Endodermal cell (in vitro differentiated cells): ENCODE measurements at regions not wholly inside any gene's neighbourhood (a gene's known extent, or its start where the extent isn't known, plus 50 kb on each side); places are given as distances from the start of the nearest gene placed in this dataset.

Experiments used
- DNase-seq: peaks from one replicate; pipeline ENCODE4 v3.0.0-alpha.2; 2017
- H3K27ac ChIP-seq: 2 replicates; pipeline ENCODE4 v1.5.1; 2013; ENCODE audit warnings: mild to moderate bottlenecking, low read depth, low read length, moderate library complexity
- H3K27me3 ChIP-seq: 2 replicates; pipeline ENCODE4 v1.6.1; 2013; ENCODE audit warnings: mild to moderate bottlenecking, low read length, moderate library complexity; ENCODE audit not compliant: insufficient read depth, control insufficient read depth, poor library complexity, severe bottlenecking
- H3K36me3 ChIP-seq: 2 replicates; pipeline ENCODE4 v1.7.0; 2013; ENCODE audit warnings: mild to moderate bottlenecking, low read length, moderate library complexity; ENCODE audit not compliant: control insufficient read depth, insufficient read depth
- H3K4me1 ChIP-seq: one replicate; pipeline ENCODE4 v1.7.0; 2013; ENCODE audit warnings: low read length; ENCODE audit not compliant: control insufficient read depth, insufficient read depth
- H3K4me3 ChIP-seq: 2 replicates; pipeline ENCODE4 v1.5.1; 2013; ENCODE audit warnings: mild to moderate bottlenecking, low read length, moderate library complexity
- H3K9ac ChIP-seq: 2 replicates; pipeline ENCODE4 v1.6.1; 2013; ENCODE audit warnings: mild to moderate bottlenecking, low read length, moderate library complexity; ENCODE audit not compliant: poor library complexity, severe bottlenecking; ENCODE audit errors: extremely low read depth
- H3K9me3 ChIP-seq: 2 replicates; pipeline ENCODE4 v1.6.1; 2013; ENCODE audit warnings: mild to moderate bottlenecking, low read length, moderate library complexity; ENCODE audit not compliant: control insufficient read depth
- H3K27ac Mint-ChIP-seq: 2 replicates; pipeline ENCODE4 v1.8.0; 2020; ENCODE audit warnings: mixed read lengths
- H3K27me3 Mint-ChIP-seq: 2 replicates; pipeline ENCODE4 v1.8.0; 2021; ENCODE audit warnings: mild to moderate bottlenecking, mixed read lengths; ENCODE audit not compliant: insufficient read depth
- H3K36me3 Mint-ChIP-seq: 2 replicates; pipeline ENCODE4 v1.8.0; 2020; ENCODE audit warnings: low read depth, mixed read lengths
- H3K4me1 Mint-ChIP-seq: 2 replicates; pipeline ENCODE4 v1.8.0; 2020; ENCODE audit warnings: mixed read lengths
- H3K4me3 Mint-ChIP-seq: 2 replicates; pipeline ENCODE4 v1.8.0; 2020; ENCODE audit warnings: mild to moderate bottlenecking, moderate library complexity, mixed read lengths
- H3K9me3 Mint-ChIP-seq: 2 replicates; pipeline ENCODE4 v1.8.0; 2020; ENCODE audit warnings: mild to moderate bottlenecking, mixed read lengths
- WGBS, 2 experiments: methylation state at CpG; one replicate each; pipeline versions ENCODE4 v1.1.5 to v1.1.7; 2013; ENCODE audit warnings: missing lambda C conversion rate in 2 of 2, mixed read lengths in 1 of 2; ENCODE audit not compliant: insufficient coverage in 1 of 2, insufficient read length in 1 of 2; 5-methylcytosine and 5-hydroxymethylcytosine counted together
- TF ChIP-seq, protein P1 (sequence below): fragments of 200-600 bp; sonication (generic); conservative IDR thresholded peaks from 2 replicates; pipeline ENCODE4 v1.5.0; 2021; ENCODE audit warnings: antibody characterized with exemption, mild to moderate bottlenecking

DNA sequence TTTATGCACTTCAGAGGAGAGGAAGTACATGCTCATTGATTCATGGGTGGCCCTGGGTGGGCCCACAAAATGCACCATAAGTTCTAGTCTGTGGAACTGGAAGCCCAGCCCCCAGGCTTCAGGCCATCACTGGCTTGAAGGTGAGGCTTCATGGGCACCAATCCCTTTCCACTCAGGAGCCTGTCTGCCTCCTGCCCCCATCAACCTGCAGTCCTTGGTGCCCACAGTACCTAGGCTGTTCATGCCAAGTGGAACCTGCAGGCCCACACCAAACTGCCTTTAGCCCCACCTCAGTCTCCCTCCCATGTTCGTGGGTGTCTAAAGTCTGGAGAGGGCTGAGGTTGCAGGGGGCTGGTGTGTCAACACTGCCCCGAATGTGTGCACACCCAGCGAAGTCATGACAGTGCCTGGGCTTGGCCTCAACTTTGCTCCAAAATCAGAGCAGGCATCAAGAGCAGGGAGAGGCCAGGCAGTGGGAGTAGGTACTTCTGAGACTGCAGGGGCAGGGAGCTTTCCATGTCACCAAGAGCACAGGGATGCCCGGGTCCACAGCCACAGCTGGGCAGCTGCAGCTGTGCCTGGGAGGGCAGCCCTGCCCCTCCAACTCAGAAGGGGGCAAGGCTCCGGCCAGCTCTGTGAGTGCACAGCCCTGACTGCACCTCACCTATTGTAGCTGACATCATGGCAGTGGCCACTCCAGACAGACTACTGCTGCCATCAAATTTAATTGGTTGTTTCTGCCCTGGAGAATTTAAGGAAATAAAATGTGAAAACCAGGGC, 1250.4 kb upstream of the IGFBP7 start:
- H3K4me3 Mint-ChIP-seq: no peak overlapping the region
- Histone ChIP-seq H3K4me3 (no peak overlapping the region), H3K4me1 (no peaks in the 10 kb centered on the region), H3K9me3 (peaks cover 39% of the 10 kb centered on the region), H3K27ac (no peak overlapping the region), H3K9ac (no peak overlapping the region), H3K36me3 (no peaks in the 10 kb centered on the region), H3K27me3 (no peaks in the 10 kb centered on the region)
- no peak overlapping the region for H3K27ac Mint-ChIP-seq
- peaks cover 37% of the 10 kb centered on the region for H3K9me3 Mint-ChIP-seq
- TF ChIP-seq, protein P1, sequence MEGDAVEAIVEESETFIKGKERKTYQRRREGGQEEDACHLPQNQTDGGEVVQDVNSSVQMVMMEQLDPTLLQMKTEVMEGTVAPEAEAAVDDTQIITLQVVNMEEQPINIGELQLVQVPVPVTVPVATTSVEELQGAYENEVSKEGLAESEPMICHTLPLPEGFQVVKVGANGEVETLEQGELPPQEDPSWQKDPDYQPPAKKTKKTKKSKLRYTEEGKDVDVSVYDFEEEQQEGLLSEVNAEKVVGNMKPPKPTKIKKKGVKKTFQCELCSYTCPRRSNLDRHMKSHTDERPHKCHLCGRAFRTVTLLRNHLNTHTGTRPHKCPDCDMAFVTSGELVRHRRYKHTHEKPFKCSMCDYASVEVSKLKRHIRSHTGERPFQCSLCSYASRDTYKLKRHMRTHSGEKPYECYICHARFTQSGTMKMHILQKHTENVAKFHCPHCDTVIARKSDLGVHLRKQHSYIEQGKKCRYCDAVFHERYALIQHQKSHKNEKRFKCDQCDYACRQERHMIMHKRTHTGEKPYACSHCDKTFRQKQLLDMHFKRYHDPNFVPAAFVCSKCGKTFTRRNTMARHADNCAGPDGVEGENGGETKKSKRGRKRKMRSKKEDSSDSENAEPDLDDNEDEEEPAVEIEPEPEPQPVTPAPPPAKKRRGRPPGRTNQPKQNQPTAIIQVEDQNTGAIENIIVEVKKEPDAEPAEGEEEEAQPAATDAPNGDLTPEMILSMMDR: no peak
- 89 to 92% methylated on average over 4 to 5 of the region's 5 CpGs for WGBS, 2 experiments
- no peak for DNase-seq
- H3K27me3 Mint-ChIP-seq: no peaks in the 10 kb centered on the region
- no peaks in the 10 kb centered on the region for H3K4me1 Mint-ChIP-seq
- no peaks in the 10 kb centered on the region for H3K36me3 Mint-ChIP-seq

DNA sequence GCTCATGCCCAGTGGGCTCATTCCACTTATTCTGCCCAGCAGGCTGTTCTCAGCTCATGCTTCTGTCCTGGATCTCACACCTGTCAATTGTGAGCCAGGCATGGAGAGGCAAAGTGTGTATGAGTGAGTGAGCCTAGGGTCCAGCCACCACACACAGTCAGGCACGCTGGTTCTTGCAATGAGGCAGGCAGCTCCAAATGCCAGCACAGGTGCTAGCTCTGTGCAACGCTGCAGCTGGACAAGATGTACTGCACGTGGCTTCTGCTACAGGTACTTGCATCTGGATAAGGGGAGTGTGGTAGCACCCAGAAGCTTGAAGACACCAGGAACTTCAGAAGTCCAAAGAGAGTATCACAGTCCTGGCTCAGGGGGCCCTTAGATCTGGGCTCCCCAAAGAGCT, 1249.4 kb upstream of the IGFBP7 start:
- no peaks in the 10 kb centered on the region for H3K36me3 Mint-ChIP-seq
- H3K4me3 ChIP-seq: no peak overlapping the region
- 80 to 83% methylated on average over 2 to 3 of the region's 3 CpGs for WGBS, 2 experiments
- H3K9me3 Mint-ChIP-seq: peaks cover 37% of the 10 kb centered on the region
- DNase-seq: no peak
- no peak overlapping the region for H3K27ac ChIP-seq
- H3K9me3 ChIP-seq: peaks cover 39% of the 10 kb centered on the region
- TF ChIP-seq, protein P1: no peak
- no peaks in the 10 kb centered on the region for H3K4me1 Mint-ChIP-seq
- no peaks in the 10 kb centered on the region for H3K27me3 ChIP-seq
- no peak overlapping the region for H3K4me3 Mint-ChIP-seq
- no peaks in the 10 kb centered on the region for H3K4me1 ChIP-seq
- no peaks in the 10 kb centered on the region for H3K36me3 ChIP-seq
- H3K27ac Mint-ChIP-seq: no peak overlapping the region
- H3K9ac ChIP-seq: no peak overlapping the region
- H3K27me3 Mint-ChIP-seq: no peaks in the 10 kb centered on the region

DNA sequence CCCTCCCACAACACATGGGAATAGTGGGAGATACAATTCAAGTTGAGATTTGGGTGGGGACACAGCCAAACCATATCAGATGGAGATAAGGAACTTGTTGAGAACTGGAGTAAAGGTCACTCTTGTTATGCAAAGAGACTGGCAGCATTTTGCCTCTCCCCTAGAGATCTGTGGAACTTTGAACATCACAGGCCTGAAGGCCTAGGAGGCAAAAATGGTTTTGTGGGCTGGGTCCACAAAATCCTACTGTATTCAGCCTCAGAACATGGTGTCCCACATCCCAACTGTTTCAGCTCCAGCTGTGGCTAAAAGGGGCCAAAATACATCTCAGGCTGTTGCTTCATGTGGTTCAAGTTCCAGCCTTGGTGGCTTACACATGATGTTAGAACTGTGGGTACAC, 1247.8 kb upstream of the IGFBP7 start:
- Mint-ChIP-seq H3K36me3 (no peaks in the 10 kb centered on the region), H3K4me3 (no peak overlapping the region), H3K4me1 (no peaks in the 10 kb centered on the region), H3K27ac (no peak overlapping the region), H3K27me3 (no peaks in the 10 kb centered on the region), H3K9me3 (peaks cover 37% of the 10 kb centered on the region)
- no peak overlapping the region for H3K4me3 ChIP-seq
- H3K27me3 ChIP-seq: no peaks in the 10 kb centered on the region
- H3K36me3 ChIP-seq: no peaks in the 10 kb centered on the region
- H3K27ac ChIP-seq: no peak overlapping the region
- no peaks in the 10 kb centered on the region for H3K4me1 ChIP-seq
- peaks cover 39% of the 10 kb centered on the region for H3K9me3 ChIP-seq
- H3K9ac ChIP-seq: no peak overlapping the region
- TF ChIP-seq, protein P1: no peak
- DNase-seq: no peak
